ENCODE measurements at regions not wholly inside any gene's neighbourhood (a gene's known extent, or its start where the extent isn't known, plus 50 kb on each side); places are given as distances from the start of the nearest gene placed in this dataset.

DNA sequence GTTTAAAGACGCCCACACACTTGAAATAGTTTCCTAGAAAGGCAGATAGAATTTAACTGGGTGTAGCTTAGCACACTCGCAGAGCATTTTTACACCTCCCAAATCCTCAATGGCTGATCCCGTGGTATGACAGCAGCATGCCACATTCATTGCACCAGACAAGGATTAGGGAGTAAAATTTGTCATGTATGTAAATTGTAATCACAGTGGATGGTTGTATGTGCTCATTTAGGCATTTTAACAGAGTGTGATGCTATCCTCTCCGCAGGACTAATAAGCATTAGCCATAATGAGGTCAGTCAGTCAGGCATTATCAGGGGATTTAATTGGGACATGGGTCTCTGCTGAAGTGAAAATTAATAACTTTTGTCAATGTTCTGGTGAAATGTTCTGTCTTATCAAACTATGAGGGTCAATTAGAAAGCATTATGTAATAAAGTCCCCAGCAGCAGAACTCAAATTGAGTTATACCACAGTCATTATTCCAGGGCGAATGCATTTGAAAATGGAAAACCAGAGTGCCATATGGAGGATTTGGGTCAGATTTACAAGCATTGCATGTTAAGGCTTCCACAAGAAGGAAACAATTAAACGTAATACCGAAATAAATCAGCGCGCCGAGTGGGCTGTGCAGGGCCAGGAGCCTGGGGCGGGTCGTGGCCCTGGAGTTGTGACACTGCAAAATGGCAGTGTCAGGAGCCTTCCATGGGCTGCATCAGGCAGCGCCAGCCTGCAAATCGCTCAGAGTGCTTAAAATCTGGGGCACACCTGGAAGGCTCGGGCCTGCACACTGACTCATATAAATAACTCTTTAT is 602.2 kb downstream of the BNC2 start:
- H3K4me3 ChIP-seq (ENCODE audit: low read depth in 1 of 2, low read length in 2 of 2) = peak overlapping the region; percentile 64 to 66
- H3K36me3 ChIP-seq (ENCODE audit: control insufficient read depth in 1 of 2, insufficient read depth in 2 of 2, low read length in 2 of 2) = no peaks in the 10 kb centered on the region
- H3K9ac ChIP-seq (ENCODE audit: low read depth in 1 of 2, low read length in 2 of 2) = no peak overlapping the region
- no peak overlapping the region for H3K27ac ChIP-seq (ENCODE audit: low read depth, low read length)
- peaks cover 0 to 11% of the 10 kb centered on the region in 2 donors for H3K4me1 ChIP-seq (ENCODE audit: control insufficient read depth in 1 of 2, insufficient read depth in 2 of 2, low read length in 2 of 2)
- H3K9me3 ChIP-seq (ENCODE audit: control insufficient read depth in 1 of 2, low read length in 2 of 2) = no peaks in the 10 kb centered on the region
- H3K27me3 ChIP-seq (ENCODE audit: control insufficient read depth in 1 of 2, insufficient read depth in 2 of 2, low read length in 2 of 2) = peaks cover 0 to 3% of the 10 kb centered on the region in 2 donors

DNA sequence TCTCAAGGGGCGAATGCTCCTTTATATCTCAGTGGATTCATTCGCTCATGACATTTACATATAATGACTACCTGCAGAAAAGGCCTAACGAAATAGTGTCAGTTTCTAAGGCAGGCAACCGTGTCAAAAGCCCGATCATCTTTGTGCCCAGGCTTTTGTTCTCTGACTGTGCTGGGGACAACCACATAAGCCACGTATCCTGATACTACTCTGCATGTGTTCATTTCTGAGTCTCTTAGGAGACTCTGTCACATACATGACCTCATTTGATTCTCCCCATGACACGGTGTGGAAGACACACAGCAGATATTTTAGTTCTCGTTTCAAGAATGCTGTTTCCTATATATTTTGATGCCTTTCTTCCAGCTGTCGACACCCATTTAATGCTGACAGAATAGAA is 598.5 kb downstream of the BNC2 start:
- no peak overlapping the region for H3K4me3 ChIP-seq (ENCODE audit: low read depth in 1 of 2, low read length in 2 of 2)
- no peaks in the 10 kb centered on the region for H3K9me3 ChIP-seq (ENCODE audit: control insufficient read depth in 1 of 2, low read length in 2 of 2)
- H3K9ac ChIP-seq (ENCODE audit: low read depth in 1 of 2, low read length in 2 of 2) = no peak overlapping the region
- no peaks in the 10 kb centered on the region for H3K27me3 ChIP-seq (ENCODE audit: control insufficient read depth in 1 of 2, insufficient read depth in 2 of 2, low read length in 2 of 2)
- H3K4me1 ChIP-seq (ENCODE audit: control insufficient read depth in 1 of 2, insufficient read depth in 2 of 2, low read length in 2 of 2) = peaks cover 0 to 8% of the 10 kb centered on the region in 2 donors
- H3K36me3 ChIP-seq (ENCODE audit: control insufficient read depth in 1 of 2, insufficient read depth in 2 of 2, low read length in 2 of 2) = no peaks in the 10 kb centered on the region
- no peak overlapping the region for H3K27ac ChIP-seq (ENCODE audit: low read depth, low read length)

GRCh38 chr9:16272776-16273175 is 597.7 kb downstream of the BNC2 start:
- no peaks in the 10 kb centered on the region for H3K36me3 ChIP-seq (ENCODE audit: control insufficient read depth in 1 of 2, insufficient read depth in 2 of 2, low read length in 2 of 2)
- no peaks in the 10 kb centered on the region for H3K9me3 ChIP-seq (ENCODE audit: control insufficient read depth in 1 of 2, low read length in 2 of 2)
- H3K27me3 ChIP-seq (ENCODE audit: control insufficient read depth in 1 of 2, insufficient read depth in 2 of 2, low read length in 2 of 2) = no peaks in the 10 kb centered on the region
- H3K4me3 ChIP-seq (ENCODE audit: low read depth in 1 of 2, low read length in 2 of 2) = no peak overlapping the region
- peaks cover 0 to 3% of the 10 kb centered on the region in 2 donors for H3K4me1 ChIP-seq (ENCODE audit: control insufficient read depth in 1 of 2, insufficient read depth in 2 of 2, low read length in 2 of 2)
- no peak overlapping the region for H3K9ac ChIP-seq (ENCODE audit: low read depth in 1 of 2, low read length in 2 of 2)
- no peak overlapping the region for H3K27ac ChIP-seq (ENCODE audit: low read depth, low read length)

DNA sequence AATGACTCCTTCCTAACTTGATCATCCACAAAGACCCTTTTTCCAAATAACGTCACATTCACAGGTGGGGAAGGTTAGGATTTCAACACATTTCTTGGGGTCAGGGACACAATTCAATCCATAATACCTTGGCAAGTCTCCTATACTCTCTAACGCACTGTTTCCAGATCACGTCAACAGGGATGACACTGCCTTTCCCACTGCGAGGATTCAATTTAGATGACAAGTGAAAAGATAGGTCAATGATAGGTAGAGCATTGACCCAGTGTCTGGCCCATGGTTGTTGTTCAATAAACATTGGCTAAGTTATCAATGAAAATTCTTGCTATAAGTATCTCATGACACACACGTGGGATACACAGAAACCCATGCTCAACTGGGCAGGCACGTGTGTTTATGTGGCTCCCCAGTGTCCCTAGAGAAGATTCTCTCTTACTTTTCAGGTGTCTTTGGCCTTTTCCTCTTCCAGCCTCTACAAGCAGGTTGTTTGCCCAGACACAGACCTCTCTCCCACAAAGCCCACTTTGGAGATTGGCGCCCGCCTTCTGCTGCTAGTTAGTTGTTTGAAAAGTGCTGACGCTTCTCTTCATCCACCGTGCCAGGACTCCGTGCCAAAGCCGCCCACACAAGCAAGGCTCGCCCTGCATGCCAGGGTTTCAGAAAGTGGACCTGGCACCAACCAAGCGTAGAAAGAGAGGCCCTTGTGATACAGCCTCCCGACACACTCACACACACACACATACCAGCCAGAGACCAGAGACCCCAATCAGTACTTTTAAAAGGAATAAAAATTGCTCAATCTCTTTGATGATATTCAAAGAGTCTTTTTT is 594.5 kb downstream of the BNC2 start:
- H3K4me3 ChIP-seq (ENCODE audit: low read depth in 1 of 2, low read length in 2 of 2) = no peak overlapping the region
- no peaks in the 10 kb centered on the region for H3K9me3 ChIP-seq (ENCODE audit: control insufficient read depth in 1 of 2, low read length in 2 of 2)
- no peak overlapping the region for H3K9ac ChIP-seq (ENCODE audit: low read depth in 1 of 2, low read length in 2 of 2)
- no peaks in the 10 kb centered on the region for H3K4me1 ChIP-seq (ENCODE audit: control insufficient read depth in 1 of 2, insufficient read depth in 2 of 2, low read length in 2 of 2)
- H3K27ac ChIP-seq (ENCODE audit: low read depth, low read length) = no peak overlapping the region
- no peaks in the 10 kb centered on the region for H3K36me3 ChIP-seq (ENCODE audit: control insufficient read depth in 1 of 2, insufficient read depth in 2 of 2, low read length in 2 of 2)
- H3K27me3 ChIP-seq (ENCODE audit: control insufficient read depth in 1 of 2, insufficient read depth in 2 of 2, low read length in 2 of 2) = no peaks in the 10 kb centered on the region

DNA sequence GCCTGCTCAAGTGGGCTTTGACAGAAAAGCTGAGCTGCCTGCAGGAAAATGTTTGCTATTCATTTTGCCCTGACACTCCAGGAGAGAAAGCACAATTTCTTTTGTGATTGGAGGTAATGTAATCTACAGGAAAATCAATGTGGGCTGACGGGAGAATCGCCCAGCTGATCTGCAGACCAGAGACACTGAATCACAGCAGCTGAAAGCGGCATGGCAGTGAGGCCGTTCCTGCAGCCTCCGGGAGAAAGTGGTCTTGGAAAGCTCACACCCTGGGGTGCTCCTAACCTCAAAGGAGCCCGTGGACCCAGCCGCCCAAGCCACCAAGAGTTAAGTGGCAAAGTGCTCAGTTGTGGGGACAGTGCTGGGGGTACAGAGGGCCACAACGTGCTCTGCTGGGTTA is 593.6 kb downstream of the BNC2 start:
- H3K4me3 ChIP-seq (ENCODE audit: low read depth in 1 of 2, low read length in 2 of 2) = no peak overlapping the region
- H3K9ac ChIP-seq (ENCODE audit: low read depth in 1 of 2, low read length in 2 of 2) = no peak overlapping the region
- H3K27ac ChIP-seq (ENCODE audit: low read depth, low read length) = no peak overlapping the region
- no peaks in the 10 kb centered on the region for H3K9me3 ChIP-seq (ENCODE audit: control insufficient read depth in 1 of 2, low read length in 2 of 2)
- H3K4me1 ChIP-seq (ENCODE audit: control insufficient read depth in 1 of 2, insufficient read depth in 2 of 2, low read length in 2 of 2) = no peaks in the 10 kb centered on the region
- no peaks in the 10 kb centered on the region for H3K36me3 ChIP-seq (ENCODE audit: control insufficient read depth in 1 of 2, insufficient read depth in 2 of 2, low read length in 2 of 2)
- no peaks in the 10 kb centered on the region for H3K27me3 ChIP-seq (ENCODE audit: control insufficient read depth in 1 of 2, insufficient read depth in 2 of 2, low read length in 2 of 2)

DNA sequence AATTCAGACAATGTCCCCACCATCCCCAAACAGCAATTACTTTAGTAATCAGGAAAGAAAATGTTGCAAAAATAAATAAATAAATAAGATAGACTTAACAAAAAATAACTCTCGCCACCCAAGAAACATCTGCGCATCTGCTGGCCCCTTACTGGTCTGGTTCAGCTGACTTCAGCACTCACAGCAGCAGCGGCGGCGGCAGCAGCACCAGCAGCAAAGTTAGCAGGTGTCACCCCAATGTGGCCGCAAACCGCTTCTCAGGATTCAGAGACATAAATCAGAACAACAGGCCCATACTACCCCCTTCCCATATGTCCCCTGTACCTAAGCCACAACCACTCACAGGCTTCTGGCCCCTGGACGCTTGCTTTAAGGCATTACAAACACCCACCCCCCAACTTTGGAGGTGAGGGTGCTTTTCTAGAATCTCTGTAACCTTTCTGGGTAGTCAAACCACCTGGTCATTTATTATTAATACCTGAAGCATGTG is 593.0 kb downstream of the BNC2 start:
- H3K27me3 ChIP-seq (ENCODE audit: control insufficient read depth in 1 of 2, insufficient read depth in 2 of 2, low read length in 2 of 2) = no peaks in the 10 kb centered on the region
- H3K4me3 ChIP-seq (ENCODE audit: low read depth in 1 of 2, low read length in 2 of 2) = no peak overlapping the region
- H3K4me1 ChIP-seq (ENCODE audit: control insufficient read depth in 1 of 2, insufficient read depth in 2 of 2, low read length in 2 of 2) = no peaks in the 10 kb centered on the region
- no peaks in the 10 kb centered on the region for H3K9me3 ChIP-seq (ENCODE audit: control insufficient read depth in 1 of 2, low read length in 2 of 2)
- H3K9ac ChIP-seq (ENCODE audit: low read depth in 1 of 2, low read length in 2 of 2) = no peak overlapping the region
- H3K36me3 ChIP-seq (ENCODE audit: control insufficient read depth in 1 of 2, insufficient read depth in 2 of 2, low read length in 2 of 2) = no peaks in the 10 kb centered on the region
- no peak overlapping the region for H3K27ac ChIP-seq (ENCODE audit: low read depth, low read length)

GRCh38 chr9:16278326-16278999 is 592.0 kb downstream of the BNC2 start:
- no peaks in the 10 kb centered on the region for H3K4me1 ChIP-seq (ENCODE audit: control insufficient read depth in 1 of 2, insufficient read depth in 2 of 2, low read length in 2 of 2)
- no peaks in the 10 kb centered on the region for H3K27me3 ChIP-seq (ENCODE audit: control insufficient read depth in 1 of 2, insufficient read depth in 2 of 2, low read length in 2 of 2)
- no peak overlapping the region for H3K27ac ChIP-seq (ENCODE audit: low read depth, low read length)
- H3K4me3 ChIP-seq (ENCODE audit: low read depth in 1 of 2, low read length in 2 of 2) = no peak overlapping the region
- no peak overlapping the region for H3K9ac ChIP-seq (ENCODE audit: low read depth in 1 of 2, low read length in 2 of 2)
- H3K9me3 ChIP-seq (ENCODE audit: control insufficient read depth in 1 of 2, low read length in 2 of 2) = no peaks in the 10 kb centered on the region
- H3K36me3 ChIP-seq (ENCODE audit: control insufficient read depth in 1 of 2, insufficient read depth in 2 of 2, low read length in 2 of 2) = no peaks in the 10 kb centered on the region

DNA sequence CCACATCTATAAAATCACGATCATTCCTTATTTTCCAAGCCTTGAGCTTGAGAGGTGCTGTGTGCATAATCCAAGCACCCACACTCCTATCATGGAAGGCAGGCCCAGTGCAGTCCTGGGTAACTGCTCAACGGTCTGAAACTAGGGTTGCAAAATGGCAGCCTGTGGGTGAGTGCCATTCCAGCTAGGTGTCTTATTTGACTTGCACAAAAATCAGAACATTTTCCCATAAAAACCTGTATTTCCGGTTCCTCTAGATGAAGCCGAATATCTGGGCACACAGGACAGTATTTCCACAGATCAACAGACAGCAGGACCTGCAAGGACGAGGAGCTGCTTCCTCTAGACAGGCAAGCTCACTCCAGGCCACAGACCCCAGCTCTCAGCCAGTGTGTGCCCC is 588.8 kb downstream of the BNC2 start:
- Histone ChIP-seq H3K27me3 (ENCODE audit: control insufficient read depth in 1 of 2, insufficient read depth in 2 of 2, low read length in 2 of 2) (no peaks in the 10 kb centered on the region), H3K4me3 (ENCODE audit: low read depth in 1 of 2, low read length in 2 of 2) (no peak overlapping the region), H3K9me3 (ENCODE audit: control insufficient read depth in 1 of 2, low read length in 2 of 2) (no peaks in the 10 kb centered on the region), H3K4me1 (ENCODE audit: control insufficient read depth in 1 of 2, insufficient read depth in 2 of 2, low read length in 2 of 2) (no peaks in the 10 kb centered on the region), H3K36me3 (ENCODE audit: control insufficient read depth in 1 of 2, insufficient read depth in 2 of 2, low read length in 2 of 2) (no peaks in the 10 kb centered on the region), H3K27ac (ENCODE audit: low read depth, low read length) (no peak overlapping the region), H3K9ac (ENCODE audit: low read depth in 1 of 2, low read length in 2 of 2) (no peak overlapping the region)

GRCh38 chr9:16282216-16282615 is 588.3 kb downstream of the BNC2 start:
- Histone ChIP-seq H3K9ac (ENCODE audit: low read depth in 1 of 2, low read length in 2 of 2) (no peak overlapping the region), H3K4me3 (ENCODE audit: low read depth in 1 of 2, low read length in 2 of 2) (no peak overlapping the region), H3K4me1 (ENCODE audit: control insufficient read depth in 1 of 2, insufficient read depth in 2 of 2, low read length in 2 of 2) (no peaks in the 10 kb centered on the region), H3K27me3 (ENCODE audit: control insufficient read depth in 1 of 2, insufficient read depth in 2 of 2, low read length in 2 of 2) (no peaks in the 10 kb centered on the region), H3K36me3 (ENCODE audit: control insufficient read depth in 1 of 2, insufficient read depth in 2 of 2, low read length in 2 of 2) (no peaks in the 10 kb centered on the region), H3K9me3 (ENCODE audit: control insufficient read depth in 1 of 2, low read length in 2 of 2) (no peaks in the 10 kb centered on the region), H3K27ac (ENCODE audit: low read depth, low read length) (no peak overlapping the region)

- H3K9ac ChIP-seq (ENCODE audit: low read depth in 1 of 2, low read length in 2 of 2) = no peak overlapping the region
- H3K27ac ChIP-seq (ENCODE audit: low read depth, low read length) = no peak overlapping the region
- H3K27me3 ChIP-seq (ENCODE audit: control insufficient read depth in 1 of 2, insufficient read depth in 2 of 2, low read length in 2 of 2) = no peaks in the 10 kb centered on the region
- H3K9me3 ChIP-seq (ENCODE audit: control insufficient read depth in 1 of 2, low read length in 2 of 2) = no peaks in the 10 kb centered on the region
- no peak overlapping the region for H3K4me3 ChIP-seq (ENCODE audit: low read depth in 1 of 2, low read length in 2 of 2)
- H3K36me3 ChIP-seq (ENCODE audit: control insufficient read depth in 1 of 2, insufficient read depth in 2 of 2, low read length in 2 of 2) = no peaks in the 10 kb centered on the region
- H3K4me1 ChIP-seq (ENCODE audit: control insufficient read depth in 1 of 2, insufficient read depth in 2 of 2, low read length in 2 of 2) = no peaks in the 10 kb centered on the region
Observed at GRCh38 chr9:16282718-16283117, 587.8 kb downstream of the BNC2 start.

Measured in duodenal mucosa (tissue), 2 donors.